ENCODE measurements at regions not wholly inside any gene's neighbourhood (a gene's known extent, or its start where the extent isn't known, plus 50 kb on each side); places are given as distances from the start of the nearest gene placed in this dataset.

DNA sequence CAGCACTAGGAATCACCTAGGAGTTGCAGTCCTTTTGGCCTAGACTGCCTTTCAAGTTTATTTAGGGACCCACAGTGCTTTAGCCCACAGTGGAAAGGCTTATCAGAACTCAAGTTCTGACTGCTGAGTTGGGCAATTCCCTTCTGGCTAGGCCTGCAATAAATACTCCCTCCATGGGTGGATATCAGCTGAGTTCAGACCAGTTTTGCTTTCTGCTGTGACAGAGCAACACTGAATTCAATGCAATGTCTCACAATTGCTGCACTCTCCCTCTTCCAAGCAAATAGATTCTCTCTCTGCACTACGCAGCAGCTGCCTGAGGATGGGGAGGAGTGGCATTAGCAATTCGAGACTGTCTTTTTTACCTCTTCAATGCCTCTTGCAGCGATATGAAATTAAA is 1153.3 kb downstream of the SORCS1 start:
- no peak for ATAC-seq

GRCh38 chr10:106000721-106001120 is 1163.8 kb downstream of the SORCS1 start:
- Histone ChIP-seq H3K4me2 (no peak overlapping the region), H3K9me3 (0 out of 3 replicates have a peak, but pooled peaks cover 3% of the 10 kb centered on the region), H3K4me1 (no peaks in the 10 kb centered on the region), H3K27ac (no peak overlapping the region), H3K4me3 (no peak overlapping the region)
- ATAC-seq (no peak), DNase-seq (ENCODE audit: low read depth in 1 of 2, low spot score in 1 of 2) (no peak), FAIRE-seq (no peak)
- ChIA-PET POLR2A (no interaction called here), CTCF (no interaction called here)
- WGBS (ENCODE audit: missing lambda C conversion rate): 3% methylated on average over 2 of the region's 2 CpGs
- TF ChIP-seq JUNB (IDR thresholded peaks at IDR 0.05) (no peak), NPAS2 (CRISPR knock-in tag; IDR thresholded peaks at IDR 0.05; ENCODE audit: borderline replicate concordance) (no peak), GATA3 (IDR thresholded peaks at IDR 0.05; ENCODE audit: borderline replicate concordance) (no peak), PHF8 (IDR thresholded peaks at IDR 0.05; ENCODE audit: borderline replicate concordance, low read depth) (no peak), TFCP2L1 (CRISPR knock-in tag; IDR thresholded peaks at IDR 0.05) (no peak)
- TF ChIP-seq, protein P1, sequence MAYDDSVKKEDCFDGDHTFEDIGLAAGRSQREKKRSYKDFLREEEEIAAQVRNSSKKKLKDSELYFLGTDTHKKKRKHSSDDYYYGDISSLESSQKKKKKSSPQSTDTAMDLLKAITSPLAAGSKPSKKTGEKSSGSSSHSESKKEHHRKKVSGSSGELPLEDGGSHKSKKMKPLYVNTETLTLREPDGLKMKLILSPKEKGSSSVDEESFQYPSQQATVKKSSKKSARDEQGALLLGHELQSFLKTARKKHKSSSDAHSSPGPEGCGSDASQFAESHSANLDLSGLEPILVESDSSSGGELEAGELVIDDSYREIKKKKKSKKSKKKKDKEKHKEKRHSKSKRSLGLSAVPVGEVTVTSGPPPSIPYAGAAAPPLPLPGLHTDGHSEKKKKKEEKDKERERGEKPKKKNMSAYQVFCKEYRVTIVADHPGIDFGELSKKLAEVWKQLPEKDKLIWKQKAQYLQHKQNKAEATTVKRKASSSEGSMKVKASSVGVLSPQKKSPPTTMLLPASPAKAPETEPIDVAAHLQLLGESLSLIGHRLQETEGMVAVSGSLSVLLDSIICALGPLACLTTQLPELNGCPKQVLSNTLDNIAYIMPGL (CRISPR knock-in tag; IDR thresholded peaks at IDR 0.05; ENCODE audit: borderline replicate concordance): no peak

More for the DNA sequence above, 1153.3 kb downstream of the SORCS1 start:
- FAIRE-seq: no peak
- ChIA-PET POLR2A (no interaction called here), CTCF (no interaction called here)
- H3K4me2 ChIP-seq: no peak overlapping the region
- no peak for DNase-seq (ENCODE audit: low read depth in 1 of 2, low spot score in 1 of 2)
- TF ChIP-seq RNF2 (IDR thresholded peaks at IDR 0.05; ENCODE audit: borderline replicate concordance, low read depth) (no peak), EP300 (IDR thresholded peaks at IDR 0.05) (no peak), KDM5A (IDR thresholded peaks at IDR 0.05) (no peak), FOXS1 (CRISPR knock-in tag; IDR thresholded peaks at IDR 0.05) (no peak)
- H3K4me3 ChIP-seq: no peak overlapping the region
- 4% methylated on average over 3 of the region's 3 CpGs for WGBS (ENCODE audit: missing lambda C conversion rate)
- no peaks in the 10 kb centered on the region for H3K4me1 ChIP-seq
- no peak overlapping the region for H3K27ac ChIP-seq
- H3K9me3 ChIP-seq: 0 out of 3 replicates have a peak, but pooled peaks cover 3% of the 10 kb centered on the region

- TF ChIP-seq POLR2AphosphoS2 (conservative IDR thresholded peaks at IDR 0.05; ENCODE audit: low read length): no peak
- no peak for TF ChIP-seq CEBPB (IDR thresholded peaks at IDR 0.05)
- no peak for TF ChIP-seq RFX5 (IDR thresholded peaks at IDR 0.05)
- TF ChIP-seq JUN (IDR thresholded peaks at IDR 0.05): no peak
- TF ChIP-seq ZSCAN20 (CRISPR knock-in tag; IDR thresholded peaks at IDR 0.05): no peak
- TF ChIP-seq HEYL (CRISPR knock-in tag; IDR thresholded peaks at IDR 0.05): no peak
- no peak for TF ChIP-seq NR3C1 (IDR thresholded peaks at IDR 0.05)
- TF ChIP-seq BHLHE40 (IDR thresholded peaks at IDR 0.05; ENCODE audit: low read depth, low read length): no peak
- no peak for TF ChIP-seq RNF2 (IDR thresholded peaks at IDR 0.05; ENCODE audit: borderline replicate concordance, low read depth)
- no peak for TF ChIP-seq KDM5A (IDR thresholded peaks at IDR 0.05)
- TF ChIP-seq, protein P2, sequence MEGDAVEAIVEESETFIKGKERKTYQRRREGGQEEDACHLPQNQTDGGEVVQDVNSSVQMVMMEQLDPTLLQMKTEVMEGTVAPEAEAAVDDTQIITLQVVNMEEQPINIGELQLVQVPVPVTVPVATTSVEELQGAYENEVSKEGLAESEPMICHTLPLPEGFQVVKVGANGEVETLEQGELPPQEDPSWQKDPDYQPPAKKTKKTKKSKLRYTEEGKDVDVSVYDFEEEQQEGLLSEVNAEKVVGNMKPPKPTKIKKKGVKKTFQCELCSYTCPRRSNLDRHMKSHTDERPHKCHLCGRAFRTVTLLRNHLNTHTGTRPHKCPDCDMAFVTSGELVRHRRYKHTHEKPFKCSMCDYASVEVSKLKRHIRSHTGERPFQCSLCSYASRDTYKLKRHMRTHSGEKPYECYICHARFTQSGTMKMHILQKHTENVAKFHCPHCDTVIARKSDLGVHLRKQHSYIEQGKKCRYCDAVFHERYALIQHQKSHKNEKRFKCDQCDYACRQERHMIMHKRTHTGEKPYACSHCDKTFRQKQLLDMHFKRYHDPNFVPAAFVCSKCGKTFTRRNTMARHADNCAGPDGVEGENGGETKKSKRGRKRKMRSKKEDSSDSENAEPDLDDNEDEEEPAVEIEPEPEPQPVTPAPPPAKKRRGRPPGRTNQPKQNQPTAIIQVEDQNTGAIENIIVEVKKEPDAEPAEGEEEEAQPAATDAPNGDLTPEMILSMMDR (IDR thresholded peaks at IDR 0.05): no peak
- TF ChIP-seq, protein P1 (CRISPR knock-in tag; IDR thresholded peaks at IDR 0.05; ENCODE audit: borderline replicate concordance): no peak
- no peak for TF ChIP-seq MAX (IDR thresholded peaks at IDR 0.05)
- TF ChIP-seq, protein P3, sequence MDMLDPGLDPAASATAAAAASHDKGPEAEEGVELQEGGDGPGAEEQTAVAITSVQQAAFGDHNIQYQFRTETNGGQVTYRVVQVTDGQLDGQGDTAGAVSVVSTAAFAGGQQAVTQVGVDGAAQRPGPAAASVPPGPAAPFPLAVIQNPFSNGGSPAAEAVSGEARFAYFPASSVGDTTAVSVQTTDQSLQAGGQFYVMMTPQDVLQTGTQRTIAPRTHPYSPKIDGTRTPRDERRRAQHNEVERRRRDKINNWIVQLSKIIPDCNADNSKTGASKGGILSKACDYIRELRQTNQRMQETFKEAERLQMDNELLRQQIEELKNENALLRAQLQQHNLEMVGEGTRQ (IDR thresholded peaks at IDR 0.05): no peak
- TF ChIP-seq, protein P4, sequence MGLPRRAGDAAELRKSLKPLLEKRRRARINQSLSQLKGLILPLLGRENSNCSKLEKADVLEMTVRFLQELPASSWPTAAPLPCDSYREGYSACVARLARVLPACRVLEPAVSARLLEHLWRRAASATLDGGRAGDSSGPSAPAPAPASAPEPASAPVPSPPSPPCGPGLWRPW (IDR thresholded peaks at IDR 0.05): no peak
- no peak for TF ChIP-seq FOSB (CRISPR knock-in tag; IDR thresholded peaks at IDR 0.05)
- ChIA-PET CTCF (no interaction called here), POLR2A (no interaction called here)
- Histone ChIP-seq H3K4me1 (no peaks in the 10 kb centered on the region), H3K27ac (no peak overlapping the region), H3K9me3 (no peaks in the 10 kb centered on the region), H3K4me2 (no peak overlapping the region), H3K4me3 (no peak overlapping the region)
- no peak for FAIRE-seq
- WGBS (ENCODE audit: missing lambda C conversion rate): under 1% methylated on average over 3 of the region's 3 CpGs
- no peak for DNase-seq (ENCODE audit: low read depth in 1 of 2, low spot score in 1 of 2)
- no peak for ATAC-seq
Measured at GRCh38 chr10:105993609-105994008, 1170.9 kb downstream of the SORCS1 start.
